ENCODE measurements at regions not wholly inside any gene's neighbourhood (a gene's known extent, or its start where the extent isn't known, plus 50 kb on each side); places are given as distances from the start of the nearest gene placed in this dataset.

DNA sequence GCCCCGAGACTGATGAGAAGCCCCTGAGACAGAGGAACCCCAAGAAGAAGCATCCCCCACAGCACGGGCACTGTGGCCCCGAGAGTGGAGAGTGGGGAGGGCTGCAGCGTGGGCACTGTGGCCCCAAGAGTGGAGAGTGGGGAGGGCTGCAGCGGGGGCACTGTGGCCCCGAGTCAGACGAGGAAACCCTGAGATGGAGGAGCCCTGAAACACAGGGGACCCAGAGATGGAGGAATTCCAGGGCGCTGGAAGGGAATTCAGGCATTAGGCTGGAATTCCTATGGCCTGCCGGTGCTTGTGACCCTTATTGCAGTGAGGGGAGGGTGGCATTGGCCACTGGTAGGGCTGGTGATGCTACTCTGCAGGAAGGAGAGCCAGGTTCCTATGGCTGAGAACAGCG is 168.6 kb upstream of the SHH start:
- Mint-ChIP-seq H3K27me3 (no peaks in the 10 kb centered on the region), H3K27ac (no peak overlapping the region), H3K9me3 (no peaks in the 10 kb centered on the region), H3K36me3 (ENCODE audit: low read depth) (no peaks in the 10 kb centered on the region), H3K4me1 (ENCODE audit: low read depth) (no peaks in the 10 kb centered on the region), H3K4me3 (no peak overlapping the region)
- intact Hi-C loops (cut with micrococcal nuclease), result no loop called here

DNA sequence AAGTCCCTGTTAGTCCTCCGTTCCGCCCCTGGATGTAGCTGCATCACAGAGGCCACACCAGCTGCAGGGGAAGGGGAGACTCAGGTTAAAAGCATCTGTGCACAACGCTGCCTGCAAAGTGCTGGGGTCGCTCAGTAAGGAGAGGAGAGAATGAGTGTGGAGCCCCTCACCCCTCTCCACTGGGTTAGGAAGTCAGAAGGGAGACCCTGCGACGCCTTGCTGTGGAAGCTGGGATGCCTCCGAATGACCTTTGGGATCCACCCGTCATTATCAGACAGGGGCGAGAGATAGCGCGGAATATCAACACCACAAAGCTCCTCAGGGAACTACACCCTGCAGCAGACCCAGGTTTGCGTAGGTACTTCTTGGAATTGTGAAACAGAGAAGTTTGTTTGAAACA is 167.7 kb upstream of the SHH start:
- H3K9me3 Mint-ChIP-seq, result no peaks in the 10 kb centered on the region
- no peak overlapping the region for H3K4me3 Mint-ChIP-seq
- H3K27me3 Mint-ChIP-seq, result no peaks in the 10 kb centered on the region
- no peaks in the 10 kb centered on the region for H3K36me3 Mint-ChIP-seq (ENCODE audit: low read depth)
- no peaks in the 10 kb centered on the region for H3K4me1 Mint-ChIP-seq (ENCODE audit: low read depth)
- no peak overlapping the region for H3K27ac Mint-ChIP-seq
- intact Hi-C loops (cut with micrococcal nuclease), result no loop called here

DNA sequence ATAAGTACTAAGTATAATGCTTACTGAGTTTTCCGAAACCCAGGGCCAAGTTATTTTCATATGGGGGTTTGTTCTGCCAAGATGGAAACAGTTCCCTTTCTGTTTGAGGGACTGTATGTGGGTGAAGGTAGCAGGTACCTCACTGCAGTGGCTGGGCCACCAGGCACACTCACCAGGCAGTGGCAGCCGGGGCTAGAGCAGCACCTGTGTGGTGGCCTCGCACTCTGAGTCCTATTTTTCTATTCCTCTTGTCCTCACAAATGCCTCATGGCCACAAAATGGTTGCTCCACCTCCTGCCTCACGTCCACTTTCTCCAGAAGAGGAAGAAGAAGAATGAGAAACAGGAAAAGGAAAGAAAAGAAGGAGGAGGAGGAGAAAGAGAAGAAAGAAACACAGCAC is 167.3 kb upstream of the SHH start:
- H3K27ac Mint-ChIP-seq, result no peak overlapping the region
- no peaks in the 10 kb centered on the region for H3K27me3 Mint-ChIP-seq
- no peaks in the 10 kb centered on the region for H3K9me3 Mint-ChIP-seq
- intact Hi-C loops (cut with micrococcal nuclease), result no loop called here
- H3K4me3 Mint-ChIP-seq, result no peak overlapping the region
- no peaks in the 10 kb centered on the region for H3K36me3 Mint-ChIP-seq (ENCODE audit: low read depth)
- no peaks in the 10 kb centered on the region for H3K4me1 Mint-ChIP-seq (ENCODE audit: low read depth)

GRCh38 chr7:155975490-155975889 is 163.2 kb upstream of the SHH start:
- Mint-ChIP-seq H3K4me3 (no peak overlapping the region), H3K27me3 (peaks cover 2% of the 10 kb centered on the region), H3K4me1 (ENCODE audit: low read depth) (no peaks in the 10 kb centered on the region), H3K27ac (no peak overlapping the region), H3K9me3 (no peaks in the 10 kb centered on the region), H3K36me3 (ENCODE audit: low read depth) (no peaks in the 10 kb centered on the region)
- intact Hi-C loops (cut with micrococcal nuclease), result no loop called here

GRCh38 chr7:155974186-155974897 is 162.1 kb upstream of the SHH start:
- peaks cover 2% of the 10 kb centered on the region for H3K27me3 Mint-ChIP-seq
- H3K27ac Mint-ChIP-seq, result no peak overlapping the region
- H3K4me3 Mint-ChIP-seq, result no peak overlapping the region
- no peaks in the 10 kb centered on the region for H3K36me3 Mint-ChIP-seq (ENCODE audit: low read depth)
- intact Hi-C loops (cut with micrococcal nuclease), result no loop called here
- H3K4me1 Mint-ChIP-seq (ENCODE audit: low read depth), result no peaks in the 10 kb centered on the region
- no peaks in the 10 kb centered on the region for H3K9me3 Mint-ChIP-seq

DNA sequence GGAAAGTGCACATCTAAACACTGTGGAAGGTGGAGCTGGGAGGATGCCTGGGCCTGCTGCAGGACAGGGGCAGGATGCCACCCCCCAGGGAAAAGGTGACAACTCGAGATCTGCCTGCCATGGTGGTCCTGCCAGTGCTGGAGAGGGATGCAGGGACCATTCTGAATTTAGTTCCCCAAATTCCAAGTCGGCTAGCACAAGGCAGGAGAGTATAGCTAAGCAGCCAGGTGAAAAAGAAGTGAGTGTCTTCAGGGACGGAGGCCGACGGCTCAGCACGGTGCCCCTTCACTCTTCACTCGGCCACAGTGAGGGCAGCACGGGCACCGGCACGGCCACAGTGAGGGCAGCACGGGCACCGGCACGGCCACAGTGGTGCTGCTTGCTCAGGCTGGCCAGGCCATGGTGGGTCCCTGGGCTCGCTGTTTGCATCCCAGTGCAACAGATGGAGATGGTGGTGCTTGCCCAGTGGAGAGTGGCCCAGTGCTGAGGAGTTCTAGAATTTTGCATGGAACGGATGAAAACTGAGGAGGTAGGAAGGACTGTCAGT is 161.3 kb upstream of the SHH start:
- intact Hi-C loops (cut with micrococcal nuclease), result no loop called here
- H3K4me1 Mint-ChIP-seq (ENCODE audit: low read depth), result no peaks in the 10 kb centered on the region
- no peak overlapping the region for H3K27ac Mint-ChIP-seq
- H3K9me3 Mint-ChIP-seq, result no peaks in the 10 kb centered on the region
- H3K4me3 Mint-ChIP-seq, result no peak overlapping the region
- H3K27me3 Mint-ChIP-seq, result peaks cover 2% of the 10 kb centered on the region
- no peaks in the 10 kb centered on the region for H3K36me3 Mint-ChIP-seq (ENCODE audit: low read depth)

GRCh38 chr7:155972651-155973390 is 160.6 kb upstream of the SHH start:
- intact Hi-C loops (cut with micrococcal nuclease), result no loop called here
- Mint-ChIP-seq H3K27ac (no peak overlapping the region), H3K27me3 (peaks cover 5% of the 10 kb centered on the region), H3K36me3 (ENCODE audit: low read depth) (no peaks in the 10 kb centered on the region), H3K4me1 (ENCODE audit: low read depth) (no peaks in the 10 kb centered on the region), H3K4me3 (no peak overlapping the region), H3K9me3 (no peaks in the 10 kb centered on the region)

DNA sequence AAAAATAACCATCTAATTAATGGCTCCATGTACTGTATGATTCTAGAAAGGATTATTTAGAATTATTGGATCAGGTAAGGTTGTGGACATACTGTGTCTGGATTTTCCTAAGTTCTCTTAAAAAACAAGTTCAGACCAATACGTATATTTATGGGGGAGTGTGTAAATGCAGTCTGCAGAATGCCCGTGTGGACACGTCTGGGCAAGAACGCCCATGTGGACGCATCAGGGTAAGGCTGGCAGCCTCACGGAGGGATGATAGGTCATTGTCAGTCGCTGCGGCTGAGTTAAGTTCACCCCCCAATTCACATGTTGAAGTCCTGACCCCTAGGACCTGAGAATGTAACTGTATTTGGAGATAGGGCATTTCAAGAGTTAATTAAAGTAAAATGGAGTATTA is 160.0 kb upstream of the SHH start:
- Mint-ChIP-seq H3K27me3 (peaks cover 5% of the 10 kb centered on the region), H3K27ac (no peak overlapping the region), H3K4me3 (no peak overlapping the region), H3K4me1 (ENCODE audit: low read depth) (no peaks in the 10 kb centered on the region), H3K9me3 (no peaks in the 10 kb centered on the region), H3K36me3 (ENCODE audit: low read depth) (no peaks in the 10 kb centered on the region)
- intact Hi-C loops (cut with micrococcal nuclease), result no loop called here

DNA sequence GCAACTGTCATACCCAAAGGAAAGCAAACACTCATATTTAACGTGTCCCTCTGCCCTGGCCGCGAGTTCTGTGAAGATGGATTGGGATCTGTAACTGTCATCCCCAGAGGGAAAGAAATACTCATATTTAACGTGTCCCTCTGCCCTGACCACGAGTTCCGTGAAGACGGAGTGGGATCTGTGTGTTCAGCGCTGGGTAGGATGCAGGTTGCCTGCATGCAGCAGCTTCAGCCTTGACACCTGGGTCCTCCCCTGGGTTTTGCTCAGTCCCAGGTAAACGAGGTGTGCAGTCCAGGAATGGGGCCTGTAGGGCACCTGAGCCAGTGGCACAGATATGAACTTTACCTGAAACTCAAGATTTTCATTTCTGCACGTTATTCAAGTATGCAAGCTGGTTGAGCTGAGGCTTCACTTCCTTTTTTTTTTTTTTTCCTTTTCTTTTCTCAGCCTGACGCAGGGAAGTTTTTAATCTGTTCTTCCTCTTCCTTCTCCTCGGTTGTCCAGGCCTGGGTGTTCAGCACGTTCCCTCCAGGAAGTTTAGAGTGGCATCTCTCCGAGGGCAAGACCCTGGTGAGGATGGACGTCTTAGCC is 159.0 kb upstream of the SHH start:
- H3K27ac Mint-ChIP-seq, result no peak overlapping the region
- H3K4me1 Mint-ChIP-seq (ENCODE audit: low read depth), result no peaks in the 10 kb centered on the region
- no peaks in the 10 kb centered on the region for H3K9me3 Mint-ChIP-seq
- peaks cover 5% of the 10 kb centered on the region for H3K27me3 Mint-ChIP-seq
- no peaks in the 10 kb centered on the region for H3K36me3 Mint-ChIP-seq (ENCODE audit: low read depth)
- intact Hi-C loops (cut with micrococcal nuclease), result no loop called here
- no peak overlapping the region for H3K4me3 Mint-ChIP-seq

DNA sequence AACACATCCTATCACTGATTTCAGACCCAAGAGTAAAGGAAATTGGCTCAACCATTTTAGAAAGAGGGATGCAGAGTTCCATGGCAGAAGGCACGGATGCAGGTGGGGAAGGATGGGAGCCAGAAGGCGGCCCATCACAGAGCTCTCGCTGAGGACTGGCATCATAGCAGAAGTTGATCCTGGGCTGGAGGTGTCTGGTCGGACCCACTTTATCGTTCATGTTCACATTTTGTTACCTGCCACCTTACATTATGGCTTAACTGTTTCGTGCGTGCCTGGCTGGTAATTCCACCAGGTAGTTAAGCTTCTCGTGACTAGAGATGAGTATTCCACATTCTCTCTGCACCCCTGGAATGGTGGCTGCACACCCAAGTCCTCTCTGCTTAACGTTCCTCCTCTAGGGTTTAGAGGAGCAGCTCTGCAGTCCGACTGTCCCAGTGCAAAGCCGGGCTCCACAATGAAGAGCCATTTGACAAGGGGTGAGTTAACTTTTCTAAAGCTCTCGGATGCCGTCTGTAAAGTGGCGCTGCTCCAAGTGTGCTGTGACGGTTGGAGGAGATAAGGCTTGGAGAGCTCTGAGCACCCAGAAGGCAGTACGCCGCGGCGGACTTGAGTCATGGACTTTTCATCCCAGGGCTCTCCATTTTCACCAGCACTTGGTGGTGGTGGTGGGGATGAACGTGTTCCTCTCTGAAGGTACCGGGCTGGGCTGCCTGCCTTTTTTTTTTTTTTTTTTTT is 157.1 kb upstream of the SHH start:
- intact Hi-C loops (cut with micrococcal nuclease), result no loop called here
- no peaks in the 10 kb centered on the region for H3K9me3 Mint-ChIP-seq
- H3K27me3 Mint-ChIP-seq, result peaks cover 5% of the 10 kb centered on the region
- H3K27ac Mint-ChIP-seq, result no peak overlapping the region
- no peaks in the 10 kb centered on the region for H3K4me1 Mint-ChIP-seq (ENCODE audit: low read depth)
- no peaks in the 10 kb centered on the region for H3K36me3 Mint-ChIP-seq (ENCODE audit: low read depth)
- H3K4me3 Mint-ChIP-seq, result no peak overlapping the region

DNA sequence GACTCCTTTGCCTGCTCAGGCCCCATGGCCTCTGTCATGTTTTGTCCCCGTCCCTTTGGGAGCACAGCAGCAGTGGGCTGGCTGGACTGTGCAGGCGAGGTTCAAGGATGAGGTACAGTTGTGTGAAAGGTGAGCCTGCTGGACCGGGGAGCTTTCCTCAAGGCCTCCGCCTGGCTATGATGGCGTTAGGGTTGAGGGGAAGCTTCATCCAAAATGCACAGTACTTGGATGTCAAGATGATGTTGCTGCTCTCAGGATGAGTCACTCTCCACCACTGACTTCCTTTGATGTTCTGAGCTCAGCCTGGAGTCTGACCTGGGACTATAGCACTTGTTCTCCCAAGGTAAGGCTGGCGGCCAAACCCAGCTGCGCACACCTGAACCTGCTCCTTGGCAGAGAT is 152.7 kb upstream of the SHH start:
- Mint-ChIP-seq H3K27me3 (peaks cover 3% of the 10 kb centered on the region), H3K4me3 (no peak overlapping the region), H3K4me1 (ENCODE audit: low read depth) (no peaks in the 10 kb centered on the region), H3K27ac (no peak overlapping the region), H3K36me3 (ENCODE audit: low read depth) (no peaks in the 10 kb centered on the region), H3K9me3 (no peaks in the 10 kb centered on the region)
- intact Hi-C loops (cut with micrococcal nuclease), result no loop called here

DNA sequence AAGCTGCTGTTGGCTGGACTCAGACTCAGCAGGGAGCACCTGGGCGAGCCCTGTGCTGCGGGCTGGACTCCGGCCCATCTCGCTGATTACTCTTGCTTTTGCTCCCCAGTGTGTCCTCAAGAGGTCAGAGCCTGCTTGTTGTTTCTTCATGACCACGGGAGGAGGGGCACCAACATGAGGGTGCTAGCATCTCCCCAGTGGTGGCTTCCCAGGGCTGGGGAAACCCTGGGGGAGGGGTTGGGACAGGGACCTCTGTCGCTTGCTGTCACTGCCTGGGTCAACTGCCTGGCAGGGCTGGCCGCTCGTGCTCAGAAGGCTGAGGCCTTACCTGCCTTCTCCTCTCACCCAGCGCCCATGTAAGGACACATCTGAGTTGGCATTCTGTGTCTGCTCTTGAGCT is 152.3 kb upstream of the SHH start:
- Mint-ChIP-seq H3K27me3 (peaks cover 3% of the 10 kb centered on the region), H3K36me3 (ENCODE audit: low read depth) (no peaks in the 10 kb centered on the region), H3K4me1 (ENCODE audit: low read depth) (no peaks in the 10 kb centered on the region), H3K9me3 (no peaks in the 10 kb centered on the region), H3K27ac (no peak overlapping the region), H3K4me3 (no peak overlapping the region)
- intact Hi-C loops (cut with micrococcal nuclease), result no loop called here

- H3K27ac Mint-ChIP-seq, result no peak overlapping the region
- H3K9me3 Mint-ChIP-seq, result no peaks in the 10 kb centered on the region
- peaks cover 3% of the 10 kb centered on the region for H3K27me3 Mint-ChIP-seq
- H3K4me3 Mint-ChIP-seq, result no peak overlapping the region
- no peaks in the 10 kb centered on the region for H3K4me1 Mint-ChIP-seq (ENCODE audit: low read depth)
- H3K36me3 Mint-ChIP-seq (ENCODE audit: low read depth), result no peaks in the 10 kb centered on the region
- intact Hi-C loops (cut with micrococcal nuclease), result no loop called here
These were observed 151.5 kb upstream of the SHH start for GRCh38 chr7:155963771-155964195.

DNA sequence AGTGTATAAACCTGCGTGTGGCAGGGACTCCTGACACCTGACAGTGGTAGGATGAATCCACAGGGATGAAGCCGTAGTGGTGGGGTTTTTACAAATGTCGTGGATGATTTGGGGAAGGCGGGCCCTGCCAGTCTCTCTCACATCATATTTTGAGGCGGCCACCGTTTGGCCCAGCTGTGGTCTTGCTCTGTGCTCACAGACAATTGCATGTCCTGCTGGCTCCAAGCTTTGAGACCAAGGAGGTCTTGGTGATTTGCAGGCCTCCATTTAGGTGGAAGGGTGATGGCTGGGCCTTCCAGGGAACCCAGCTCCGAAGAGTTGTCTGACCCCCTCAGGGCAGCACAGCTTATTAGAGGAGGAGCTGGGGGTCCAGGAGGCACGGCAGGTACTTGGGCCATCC is 151.1 kb upstream of the SHH start:
- no peaks in the 10 kb centered on the region for H3K4me1 Mint-ChIP-seq (ENCODE audit: low read depth)
- no peaks in the 10 kb centered on the region for H3K36me3 Mint-ChIP-seq (ENCODE audit: low read depth)
- no peaks in the 10 kb centered on the region for H3K9me3 Mint-ChIP-seq
- intact Hi-C loops (cut with micrococcal nuclease), result no loop called here
- no peak overlapping the region for H3K27ac Mint-ChIP-seq
- H3K4me3 Mint-ChIP-seq, result no peak overlapping the region
- H3K27me3 Mint-ChIP-seq, result peaks cover 3% of the 10 kb centered on the region

Data from dendritic cell treated with granulocyte-macrophage colony-stimulating factor and Interleukin-4, amounts not matched to agents 40 ng/mL and 50 ng/mL, for 4 days (primary cell).